ENCODE measurements at regions not wholly inside any gene's neighbourhood (a gene's known extent, or its start where the extent isn't known, plus 50 kb on each side); places are given as distances from the start of the nearest gene placed in this dataset.

DNA sequence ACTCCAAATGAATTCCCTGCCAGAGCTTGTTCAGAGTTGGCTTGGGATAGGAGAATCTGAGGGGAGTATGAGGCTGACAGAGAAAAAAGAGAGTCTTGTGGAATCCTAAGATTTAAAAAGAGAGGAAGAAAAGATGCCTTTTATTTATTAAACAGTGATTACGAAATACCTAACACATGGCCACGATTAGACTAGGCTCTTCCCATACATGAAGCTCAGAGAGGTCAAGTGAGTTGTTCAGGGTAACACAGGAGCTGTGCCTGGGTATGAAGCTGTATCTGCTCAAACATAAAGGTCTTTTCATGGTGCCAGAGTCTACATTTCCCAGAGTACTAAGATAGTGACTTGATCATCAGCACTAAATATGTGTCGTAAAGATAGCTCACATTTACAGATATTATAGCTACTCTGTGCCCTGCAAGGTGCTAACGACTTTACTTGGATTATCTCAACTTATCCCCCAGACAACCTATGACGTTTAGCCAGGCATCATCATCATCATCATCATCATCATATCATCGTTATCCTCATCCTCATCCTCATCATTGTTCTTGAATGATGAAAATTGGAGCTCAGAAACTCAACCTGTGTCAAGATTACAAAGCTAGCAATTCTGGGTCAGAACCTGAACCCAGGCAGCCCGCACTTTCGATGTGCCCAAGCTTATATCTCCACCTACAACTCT lies 500.8 kb downstream of the NPIPA7 start:
- H3K27me3 ChIP-seq (ENCODE audit: low read length), result no peaks in the 10 kb centered on the region
- no peaks in the 10 kb centered on the region for H3K9me3 ChIP-seq (ENCODE audit: insufficient read depth, low read length)
- H2AFZ ChIP-seq (ENCODE audit: low read depth, low read length, severe bottlenecking), result no peak overlapping the region
- no peak overlapping the region for H3K9ac ChIP-seq (ENCODE audit: low read length)
- H3K4me3 ChIP-seq (ENCODE audit: insufficient read depth, low read length, poor library complexity, severe bottlenecking), result no peak overlapping the region
- no peaks in the 10 kb centered on the region for H3K9me2 ChIP-seq (replicated peaks; ENCODE audit: insufficient read depth, low read length)
- TF ChIP-seq, protein P1, sequence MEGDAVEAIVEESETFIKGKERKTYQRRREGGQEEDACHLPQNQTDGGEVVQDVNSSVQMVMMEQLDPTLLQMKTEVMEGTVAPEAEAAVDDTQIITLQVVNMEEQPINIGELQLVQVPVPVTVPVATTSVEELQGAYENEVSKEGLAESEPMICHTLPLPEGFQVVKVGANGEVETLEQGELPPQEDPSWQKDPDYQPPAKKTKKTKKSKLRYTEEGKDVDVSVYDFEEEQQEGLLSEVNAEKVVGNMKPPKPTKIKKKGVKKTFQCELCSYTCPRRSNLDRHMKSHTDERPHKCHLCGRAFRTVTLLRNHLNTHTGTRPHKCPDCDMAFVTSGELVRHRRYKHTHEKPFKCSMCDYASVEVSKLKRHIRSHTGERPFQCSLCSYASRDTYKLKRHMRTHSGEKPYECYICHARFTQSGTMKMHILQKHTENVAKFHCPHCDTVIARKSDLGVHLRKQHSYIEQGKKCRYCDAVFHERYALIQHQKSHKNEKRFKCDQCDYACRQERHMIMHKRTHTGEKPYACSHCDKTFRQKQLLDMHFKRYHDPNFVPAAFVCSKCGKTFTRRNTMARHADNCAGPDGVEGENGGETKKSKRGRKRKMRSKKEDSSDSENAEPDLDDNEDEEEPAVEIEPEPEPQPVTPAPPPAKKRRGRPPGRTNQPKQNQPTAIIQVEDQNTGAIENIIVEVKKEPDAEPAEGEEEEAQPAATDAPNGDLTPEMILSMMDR (IDR thresholded peaks at IDR 0.05; ENCODE audit: insufficient read depth, low read length, poor library complexity, severe bottlenecking), result no peak
- no peaks in the 10 kb centered on the region for H3K79me2 ChIP-seq (ENCODE audit: insufficient read depth, low read length)
- H4K20me1 ChIP-seq (ENCODE audit: low read depth, low read length), result no peaks in the 10 kb centered on the region
- H3F3A ChIP-seq (ENCODE audit: insufficient read depth), result no peaks in the 10 kb centered on the region
- H3K36me3 ChIP-seq (ENCODE audit: low read length), result no peaks in the 10 kb centered on the region
- H3K4me2 ChIP-seq (ENCODE audit: low read depth, low read length, poor library complexity, severe bottlenecking), result no peak overlapping the region
- no peak overlapping the region for H3K27ac ChIP-seq (ENCODE audit: low read depth, low read length)

DNA sequence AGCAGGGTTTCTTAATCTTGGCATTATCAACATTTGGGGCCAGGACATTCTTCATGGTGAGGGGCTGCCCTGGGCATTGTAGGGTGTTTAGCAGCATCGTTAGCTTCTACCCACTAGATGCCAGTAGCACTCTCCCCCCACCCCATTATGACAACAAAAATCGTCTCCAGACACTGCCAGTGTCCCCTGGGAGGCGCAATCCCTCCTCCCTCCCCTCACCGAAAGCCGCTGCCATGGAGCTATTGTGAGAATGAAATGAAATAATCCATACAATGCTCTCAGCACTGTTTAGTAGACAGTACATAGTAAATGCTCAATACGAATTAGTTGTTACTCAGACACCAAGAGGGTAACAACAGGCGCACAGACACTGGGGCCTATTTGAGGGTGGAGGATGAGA lies 502.9 kb downstream of the NPIPA7 start:
- TF ChIP-seq, protein P1 (IDR thresholded peaks at IDR 0.05; ENCODE audit: insufficient read depth, low read length, poor library complexity, severe bottlenecking), result no peak
- TF ChIP-seq EZH2phosphoT487 (conservative IDR thresholded peaks at IDR 0.05; ENCODE audit: low read length), result no peak

DNA sequence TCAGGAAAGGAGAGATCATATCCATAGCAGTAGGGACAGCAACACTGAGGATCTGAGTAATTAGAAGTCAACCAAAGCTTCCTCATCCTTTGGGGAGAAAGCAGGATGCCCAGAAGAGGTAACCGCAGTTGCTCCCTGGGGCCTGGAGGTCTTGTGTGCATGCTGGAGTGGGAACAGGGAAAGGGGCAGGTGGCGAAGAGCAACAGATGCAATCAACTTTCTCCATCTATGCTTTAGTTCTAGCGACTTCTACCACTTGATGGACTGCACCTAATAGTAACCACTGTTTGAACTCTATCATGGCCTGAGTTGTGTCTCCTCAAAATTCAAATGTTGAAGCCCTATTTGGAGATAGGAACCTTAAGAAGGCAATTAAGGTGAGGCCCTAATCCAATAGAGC lies 503.8 kb downstream of the NPIPA7 start:
- no peak overlapping the region for H3K4me3 ChIP-seq (ENCODE audit: insufficient read depth, low read length, poor library complexity, severe bottlenecking)
- TF ChIP-seq EZH2phosphoT487 (conservative IDR thresholded peaks at IDR 0.05; ENCODE audit: low read length), result no peak
- TF ChIP-seq, protein P1 (IDR thresholded peaks at IDR 0.05; ENCODE audit: insufficient read depth, low read length, poor library complexity, severe bottlenecking), result no peak
- H3K36me3 ChIP-seq (ENCODE audit: low read length), result no peaks in the 10 kb centered on the region
- H2AFZ ChIP-seq (ENCODE audit: low read depth, low read length, severe bottlenecking), result no peak overlapping the region
- H3K4me2 ChIP-seq (ENCODE audit: low read depth, low read length, poor library complexity, severe bottlenecking), result no peak overlapping the region
- H3K27ac ChIP-seq (ENCODE audit: low read depth, low read length), result no peak overlapping the region
- H4K20me1 ChIP-seq (ENCODE audit: low read depth, low read length), result no peaks in the 10 kb centered on the region
- no peaks in the 10 kb centered on the region for H3K27me3 ChIP-seq (ENCODE audit: low read length)
- H3K9me3 ChIP-seq (ENCODE audit: insufficient read depth, low read length), result no peaks in the 10 kb centered on the region
- H3K9ac ChIP-seq (ENCODE audit: low read length), result no peak overlapping the region
- H3K79me2 ChIP-seq (ENCODE audit: insufficient read depth, low read length), result no peaks in the 10 kb centered on the region
- no peaks in the 10 kb centered on the region for H3K9me2 ChIP-seq (replicated peaks; ENCODE audit: insufficient read depth, low read length)
- no peaks in the 10 kb centered on the region for H3F3A ChIP-seq (ENCODE audit: insufficient read depth)

More for the DNA sequence above, 502.9 kb downstream of the NPIPA7 start:
- no peak overlapping the region for H2AFZ ChIP-seq (ENCODE audit: low read depth, low read length, severe bottlenecking)
- H3K4me2 ChIP-seq (ENCODE audit: low read depth, low read length, poor library complexity, severe bottlenecking), result no peak overlapping the region
- H3K27me3 ChIP-seq (ENCODE audit: low read length), result no peaks in the 10 kb centered on the region
- no peaks in the 10 kb centered on the region for H3K9me3 ChIP-seq (ENCODE audit: insufficient read depth, low read length)
- no peaks in the 10 kb centered on the region for H4K20me1 ChIP-seq (ENCODE audit: low read depth, low read length)
- H3K9me2 ChIP-seq (replicated peaks; ENCODE audit: insufficient read depth, low read length), result no peaks in the 10 kb centered on the region
- no peak overlapping the region for H3K9ac ChIP-seq (ENCODE audit: low read length)
- H3K79me2 ChIP-seq (ENCODE audit: insufficient read depth, low read length), result no peaks in the 10 kb centered on the region
- H3K27ac ChIP-seq (ENCODE audit: low read depth, low read length), result no peak overlapping the region
- no peaks in the 10 kb centered on the region for H3F3A ChIP-seq (ENCODE audit: insufficient read depth)
- no peak overlapping the region for H3K4me3 ChIP-seq (ENCODE audit: insufficient read depth, low read length, poor library complexity, severe bottlenecking)
- H3K36me3 ChIP-seq (ENCODE audit: low read length), result no peaks in the 10 kb centered on the region

All from SU-DHL-6 (cell line).